Vagina (tissue), 2 donors: ENCODE measurements at regions not wholly inside any gene's neighbourhood (a gene's known extent, or its start where the extent isn't known, plus 50 kb on each side); places are given as distances from the start of the nearest gene placed in this dataset.

Experiments
- POLR2A ChIP-seq, 2 donors: fragments of 450-650 bp; IDR thresholded peaks; one replicate each; pipeline ENCODE4 v1.6.1; 2017; ENCODE audit warnings: antibody characterized with exemption in 2 of 2, mild to moderate bottlenecking in 2 of 2, moderate library complexity in 2 of 2
- POLR2AphosphoS5 ChIP-seq, 2 donors: sonication (generic); formaldehyde crosslinking; IDR thresholded peaks; one replicate each; pipeline ENCODE4 v1.9.0; 2017; ENCODE audit warnings: antibody characterized with exemption in 2 of 2, mild to moderate bottlenecking in 2 of 2, low read depth in 1 of 2; ENCODE audit not compliant: insufficient read depth in 1 of 2

GRCh38 chr18:56294484-56295183 lies 343.8 kb downstream of the TXNL1 start:
- TF ChIP-seq POLR2AphosphoS5 (IDR thresholded peaks at IDR 0.05; ENCODE audit: insufficient read depth in 1 of 2, low read depth in 1 of 2) (no peak), POLR2A (IDR thresholded peaks at IDR 0.05) (no peak)
